ENCODE measurements at regions not wholly inside any gene's neighbourhood (a gene's known extent, or its start where the extent isn't known, plus 50 kb on each side); places are given as distances from the start of the nearest gene placed in this dataset.
A peak's percentile ranks its signal among the peaks of the same experiment; 100 is the strongest.

- ATAC-seq: no peak
- peaks cover 19% of the 10 kb centered on the region for H3K9me3 Mint-ChIP-seq
These were observed 327.9 kb downstream of the SQOR start for GRCh38 chr15:45962733-45963132.

GRCh38 chr15:45970542-45970941 is 335.7 kb downstream of the SQOR start:
- ChIA-PET CTCF (no interaction called here), POLR2A (no interaction called here)
- Mint-ChIP-seq H3K27ac (no peak overlapping the region), H3K36me3 (0 out of 2 replicates have a peak, but pooled peaks cover 2% of the 10 kb centered on the region), H3K4me3 (no peak overlapping the region), H3K9me3 (peaks cover 17% of the 10 kb centered on the region), H3K4me1 (no peaks in the 10 kb centered on the region), H3K27me3 (ENCODE audit: low read depth) (no peaks in the 10 kb centered on the region)
- no peak for DNase-seq (ENCODE audit: low spot score)
- no peak for ATAC-seq
- TF ChIP-seq E2F1 (CRISPR knock-in tag; IDR thresholded peaks at IDR 0.05) (no peak), ZNF416 (CRISPR knock-in tag; IDR thresholded peaks at IDR 0.05) (no peak), ZNF512 (CRISPR knock-in tag; IDR thresholded peaks at IDR 0.05; ENCODE audit: borderline replicate concordance) (0 out of 2 replicates have a peak, but pooled peaks have one; percentile 28)

More at GRCh38 chr15:45962733-45963132, 327.9 kb downstream of the SQOR start:
- Mint-ChIP-seq H3K27ac (no peak overlapping the region), H3K4me1 (no peaks in the 10 kb centered on the region), H3K4me3 (no peak overlapping the region), H3K36me3 (peaks cover 7% of the 10 kb centered on the region), H3K27me3 (ENCODE audit: low read depth) (no peaks in the 10 kb centered on the region)
- ChIA-PET POLR2A (no interaction called here), CTCF (no interaction called here)
- TF ChIP-seq ZBTB21 (CRISPR knock-in tag; IDR thresholded peaks at IDR 0.05; ENCODE audit: borderline replicate concordance) (no peak), FOXP1 (CRISPR knock-in tag; IDR thresholded peaks at IDR 0.05; ENCODE audit: borderline replicate concordance) (no peak), ZNF232 (CRISPR knock-in tag; IDR thresholded peaks at IDR 0.05) (no peak), ZNF281 (CRISPR knock-in tag; IDR thresholded peaks at IDR 0.05) (no peak), KAT7 (CRISPR knock-in tag; IDR thresholded peaks at IDR 0.05; ENCODE audit: borderline replicate concordance) (no peak), TCF7 (CRISPR knock-in tag; IDR thresholded peaks at IDR 0.05; ENCODE audit: low read depth) (no peak), GRHL2 (CRISPR knock-in tag; IDR thresholded peaks at IDR 0.05; ENCODE audit: insufficient replicate concordance, severe bottlenecking) (no peak), TEAD4 (CRISPR knock-in tag; IDR thresholded peaks at IDR 0.05) (no peak), ZNF671 (CRISPR knock-in tag; IDR thresholded peaks at IDR 0.05) (no peak)
- no peak for DNase-seq (ENCODE audit: low spot score)

GRCh38 chr15:45980366-45980765 is 345.5 kb downstream of the SQOR start:
- no peak overlapping the region for H3K4me3 Mint-ChIP-seq
- no peak overlapping the region for H3K27ac Mint-ChIP-seq
- peaks cover 3% of the 10 kb centered on the region for H3K4me1 Mint-ChIP-seq
- TF ChIP-seq TP53 (CRISPR knock-in tag; IDR thresholded peaks at IDR 0.05) (no peak), NR1H2 (CRISPR knock-in tag; IDR thresholded peaks at IDR 0.05) (no peak), ZNF396 (CRISPR knock-in tag; IDR thresholded peaks at IDR 0.05; ENCODE audit: borderline replicate concordance) (no peak), GRHL2 (CRISPR knock-in tag; IDR thresholded peaks at IDR 0.05; ENCODE audit: insufficient replicate concordance, severe bottlenecking) (no peak), ZNF317 (CRISPR knock-in tag; IDR thresholded peaks at IDR 0.05; ENCODE audit: borderline replicate concordance, low read depth) (no peak), ZBTB43 (CRISPR knock-in tag; IDR thresholded peaks at IDR 0.05) (no peak), RELA (CRISPR knock-in tag; IDR thresholded peaks at IDR 0.05; ENCODE audit: borderline replicate concordance) (no peak), AFF4 (CRISPR knock-in tag; IDR thresholded peaks at IDR 0.05; ENCODE audit: borderline replicate concordance) (no peak)
- peaks cover 4% of the 10 kb centered on the region for H3K9me3 Mint-ChIP-seq
- no peaks in the 10 kb centered on the region for H3K36me3 Mint-ChIP-seq
- POLR2A ChIA-PET: no interaction called here
- CTCF ChIA-PET: no interaction called here
- H3K27me3 Mint-ChIP-seq (ENCODE audit: low read depth): no peaks in the 10 kb centered on the region
- no peak for ATAC-seq
- no peak for DNase-seq (ENCODE audit: low spot score)

Measured in WTC11 (cell line).